Panc1 (cell line): ENCODE measurements at regions not wholly inside any gene's neighbourhood (a gene's known extent, or its start where the extent isn't known, plus 50 kb on each side); places are given as distances from the start of the nearest gene placed in this dataset.

Source experiments
- CTCF ChIP-seq: fragments of 450-650 bp; IDR thresholded peaks from 2 replicates; pipeline ENCODE4 v1.5.1; 2017; ENCODE audit warnings: mild to moderate bottlenecking
- POLR2AphosphoS5 ChIP-seq: IDR thresholded peaks from 2 replicates; pipeline ENCODE4 v1.6.1; 2012; ENCODE audit warnings: mild to moderate bottlenecking, low read depth, low read length, moderate library complexity
- SIN3A ChIP-seq: IDR thresholded peaks from 2 replicates; pipeline ENCODE4 v1.6.1; 2012; ENCODE audit warnings: low read depth, mild to moderate bottlenecking, low read length, moderate library complexity, borderline replicate concordance; ENCODE audit not compliant: insufficient read depth
- TCF7L2 ChIP-seq: IDR thresholded peaks from 2 replicates; pipeline ENCODE4 v1.6.1; 2011; ENCODE audit warnings: mild to moderate bottlenecking, low read depth, low read length, inconsistent platforms

DNA sequence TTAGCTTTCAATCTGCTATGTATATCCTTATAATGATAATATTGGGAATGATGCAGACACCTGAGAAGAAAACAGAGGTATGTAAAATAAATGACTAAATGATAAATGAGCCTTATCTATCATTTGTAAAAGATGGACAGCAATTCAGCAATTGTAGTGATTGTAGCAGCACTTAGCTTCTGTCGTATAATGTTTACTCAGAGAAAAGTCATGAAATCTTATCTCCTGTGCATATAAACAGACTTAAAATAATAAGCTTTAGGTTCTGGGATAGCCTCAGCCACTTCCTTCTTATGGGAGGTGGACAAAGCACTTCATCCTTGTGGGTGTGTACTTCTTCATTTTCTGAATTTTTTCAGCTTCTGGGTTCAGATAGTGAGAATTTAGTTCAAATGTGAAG is 324.8 kb upstream of the MAP3K7 start:
- TF ChIP-seq CTCF, result no peak
- no peak for TF ChIP-seq POLR2AphosphoS5
- no peak for TF ChIP-seq TCF7L2
- TF ChIP-seq SIN3A, result no peak
